Mesenchymal stem cell (in vitro differentiated cells and primary cell): ENCODE measurements at regions not wholly inside any gene's neighbourhood (a gene's known extent, or its start where the extent isn't known, plus 50 kb on each side); places are given as distances from the start of the nearest gene placed in this dataset.

Source experiments
- DNase-seq: peaks from one replicate; pipeline ENCODE4 v3.0.0-alpha.2; 2013
- H2AFZ ChIP-seq: one replicate; pipeline ENCODE4 v1.6.1; 2013; ENCODE audit warnings: low read depth, mild to moderate bottlenecking, control low read depth, inconsistent platforms, low read length, moderate library complexity
- H2AK5ac ChIP-seq: 2 replicates; pipeline ENCODE4 v1.6.1; 2013; ENCODE audit warnings: low read length, moderate library complexity, mild to moderate bottlenecking, inconsistent platforms; ENCODE audit not compliant: severe bottlenecking
- H2BK120ac ChIP-seq: one replicate; pipeline ENCODE4 v1.6.1; 2013; ENCODE audit warnings: low read depth, mild to moderate bottlenecking, inconsistent platforms, low read length, moderate library complexity
- H2BK12ac ChIP-seq, 2 experiments: one replicate each; pipeline ENCODE4 v1.6.1; 2013; ENCODE audit warnings: inconsistent platforms in 2 of 2, low read length in 2 of 2, mild to moderate bottlenecking in 2 of 2, moderate library complexity in 2 of 2, control low read depth in 1 of 2
- H2BK15ac ChIP-seq: one replicate; pipeline ENCODE4 v1.6.1; 2013; ENCODE audit warnings: mild to moderate bottlenecking, low read depth, inconsistent platforms; ENCODE audit not compliant: poor library complexity, severe bottlenecking
- H2BK5ac ChIP-seq: 2 replicates; pipeline ENCODE4 v1.6.1; 2013; ENCODE audit warnings: low read depth, mild to moderate bottlenecking, low read length, control low read depth, inconsistent platforms; ENCODE audit not compliant: poor library complexity, severe bottlenecking
- H3K14ac ChIP-seq, 2 experiments: one replicate each; pipeline ENCODE4 v1.6.1; 2013; ENCODE audit warnings: inconsistent platforms in 2 of 2, low read length in 2 of 2, control low read depth in 1 of 2, mild to moderate bottlenecking in 1 of 2, moderate library complexity in 1 of 2
- H3K18ac ChIP-seq, 2 experiments: one replicate each; pipeline ENCODE4 v1.6.1; 2013; ENCODE audit warnings: inconsistent platforms in 2 of 2, low read length in 2 of 2, control low read depth in 1 of 2, low read depth in 1 of 2, mild to moderate bottlenecking in 1 of 2
- H3K23ac ChIP-seq, 2 experiments: one replicate each; pipeline ENCODE4 v1.6.1; 2013; ENCODE audit warnings: inconsistent platforms in 2 of 2, low read length in 2 of 2, mild to moderate bottlenecking in 2 of 2, moderate library complexity in 2 of 2, control low read depth in 1 of 2
- H3K27ac ChIP-seq: 2 replicates; pipeline ENCODE4 v1.5.1; 2013; ENCODE audit warnings: mild to moderate bottlenecking, moderate library complexity, low read length, control low read depth, inconsistent platforms; ENCODE audit not compliant: poor library complexity, severe bottlenecking
- H3K27me3 ChIP-seq, 2 experiments: 2 replicates each; pipeline versions ENCODE4 v1.6.1 to v1.7.0; 2013; ENCODE audit warnings: low read length in 2 of 2, mild to moderate bottlenecking in 2 of 2, moderate library complexity in 2 of 2, control low read depth in 1 of 2, inconsistent platforms in 1 of 2; ENCODE audit not compliant: control insufficient read depth in 1 of 2, insufficient read depth in 1 of 2
- H3K36me3 ChIP-seq, 2 experiments: 2 replicates each; pipeline versions ENCODE4 v1.6.1 to v1.7.0; 2013; ENCODE audit warnings: low read length in 2 of 2, control low read depth in 1 of 2, inconsistent platforms in 1 of 2, low read depth in 1 of 2, mild to moderate bottlenecking in 1 of 2; ENCODE audit not compliant: insufficient read depth in 2 of 2, control insufficient read depth in 1 of 2
- H3K4ac ChIP-seq, 2 experiments: one replicate each; pipeline ENCODE4 v1.6.1; 2013; ENCODE audit warnings: inconsistent platforms in 2 of 2, low read length in 2 of 2, mild to moderate bottlenecking in 2 of 2, moderate library complexity in 2 of 2, control low read depth in 1 of 2, low read depth in 1 of 2
- H3K4me1 ChIP-seq: 2 replicates; pipeline ENCODE4 v1.6.1; 2013; ENCODE audit warnings: low read depth, low read length, control low read depth; ENCODE audit not compliant: control insufficient read depth, insufficient read depth
- H3K4me2 ChIP-seq: 2 replicates; pipeline ENCODE4 v1.6.1; 2013; ENCODE audit warnings: low read length, mild to moderate bottlenecking, inconsistent platforms; ENCODE audit not compliant: poor library complexity, severe bottlenecking
- H3K4me3 ChIP-seq, 2 experiments: 2 replicates each; pipeline versions ENCODE4 v1.5.1 to v1.7.0; 2013; ENCODE audit warnings: low read length in 2 of 2, mild to moderate bottlenecking in 2 of 2, control low read depth in 1 of 2, low read depth in 1 of 2; ENCODE audit not compliant: insufficient read depth in 1 of 2
- H3K79me1 ChIP-seq: replicated peaks from 2 replicates; pipeline ENCODE4 v1.6.1; 2013; ENCODE audit warnings: mild to moderate bottlenecking, control low read depth, low read length, inconsistent platforms; ENCODE audit not compliant: poor library complexity, severe bottlenecking
- H3K9ac ChIP-seq: 2 replicates; pipeline ENCODE4 v1.7.0; 2013; ENCODE audit warnings: mild to moderate bottlenecking, low read length, moderate library complexity
- H3K9me3 ChIP-seq: 2 replicates; pipeline ENCODE4 v1.7.0; 2013; ENCODE audit warnings: mild to moderate bottlenecking, low read length; ENCODE audit not compliant: control insufficient read depth
- H4K8ac ChIP-seq: one replicate; pipeline ENCODE4 v1.6.1; 2013; ENCODE audit warnings: inconsistent platforms, mild to moderate bottlenecking, low read length, moderate library complexity
- H4K91ac ChIP-seq: one replicate; pipeline ENCODE4 v1.6.1; 2013; ENCODE audit warnings: mild to moderate bottlenecking, low read length, inconsistent platforms
- WGBS: methylation state at CpG from one replicate; pipeline ENCODE4 v1.1.7; 2013; ENCODE audit warnings: mixed read lengths; 5-methylcytosine and 5-hydroxymethylcytosine counted together

- H2AK5ac ChIP-seq: no peak overlapping the region
Observed at GRCh38 chr1:185551008-185551407, 183.2 kb upstream of the HMCN1 start.

GRCh38 chr1:185549906-185550305 is 184.3 kb upstream of the HMCN1 start:
- H3K9ac ChIP-seq: no peak overlapping the region
- H3K27me3 ChIP-seq: no peaks in the 10 kb centered on the region
- no peak for DNase-seq
- no peaks in the 10 kb centered on the region for H3K79me1 ChIP-seq
- 89% methylated on average over 1 of the region's 1 CpG for WGBS
- no peak overlapping the region for H2BK120ac ChIP-seq
- H2BK5ac ChIP-seq: no peak overlapping the region
- H3K4me2 ChIP-seq: no peak overlapping the region
- H3K27ac ChIP-seq: no peak overlapping the region
- H4K8ac ChIP-seq: no peak overlapping the region
- no peak overlapping the region for H2BK12ac ChIP-seq
- no peak overlapping the region for H3K23ac ChIP-seq
- H2BK15ac ChIP-seq: no peak overlapping the region
- no peak overlapping the region for H4K91ac ChIP-seq
- H3K18ac ChIP-seq: no peak overlapping the region
- H3K4me3 ChIP-seq: no peak overlapping the region
- H3K14ac ChIP-seq: no peak overlapping the region
- peaks cover 1% of the 10 kb centered on the region for H3K4me1 ChIP-seq
- no peak overlapping the region for H2AFZ ChIP-seq
- no peak overlapping the region for H3K4ac ChIP-seq
- no peak overlapping the region for H2AK5ac ChIP-seq
- no peaks in the 10 kb centered on the region for H3K36me3 ChIP-seq
- no peaks in the 10 kb centered on the region for H3K9me3 ChIP-seq

More at GRCh38 chr1:185551008-185551407, 183.2 kb upstream of the HMCN1 start:
- no peak overlapping the region for H2BK15ac ChIP-seq
- no peak overlapping the region for H4K91ac ChIP-seq
- H3K14ac ChIP-seq: no peak overlapping the region
- no peak overlapping the region for H3K4ac ChIP-seq
- no peak overlapping the region for H3K4me2 ChIP-seq
- H2AFZ ChIP-seq: no peak overlapping the region
- no peak overlapping the region for H3K18ac ChIP-seq
- H3K4me3 ChIP-seq: no peak overlapping the region
- H3K9ac ChIP-seq: no peak overlapping the region
- DNase-seq: peak; percentile 25
- 55% methylated on average over 2 of the region's 2 CpGs for WGBS
- no peak overlapping the region for H3K27ac ChIP-seq
- peaks cover under 1% of the 10 kb centered on the region for H3K4me1 ChIP-seq
- no peak overlapping the region for H2BK120ac ChIP-seq
- no peak overlapping the region for H2BK5ac ChIP-seq
- no peak overlapping the region for H3K23ac ChIP-seq
- H3K79me1 ChIP-seq: no peaks in the 10 kb centered on the region
- no peaks in the 10 kb centered on the region for H3K36me3 ChIP-seq
- H3K27me3 ChIP-seq: no peaks in the 10 kb centered on the region
- no peak overlapping the region for H4K8ac ChIP-seq
- H3K9me3 ChIP-seq: no peaks in the 10 kb centered on the region
- H2BK12ac ChIP-seq: peak overlapping the region; percentile 18 to 73

GRCh38 chr1:185546029-185546428 is 188.2 kb upstream of the HMCN1 start:
- H2AK5ac ChIP-seq: peak overlapping the region; percentile 69
- peaks cover 3% of the 10 kb centered on the region for H3K4me1 ChIP-seq
- no peak overlapping the region for H2AFZ ChIP-seq
- H3K79me1 ChIP-seq: no peaks in the 10 kb centered on the region
- H3K9me3 ChIP-seq: no peaks in the 10 kb centered on the region
- no peak overlapping the region for H3K4me3 ChIP-seq
- peaks cover 0 to 3% of the 10 kb centered on the region in 2 experiments for H3K27me3 ChIP-seq
- H3K27ac ChIP-seq: no peak overlapping the region
- H4K91ac ChIP-seq: no peak overlapping the region
- 100% methylated on average over 3 of the region's 4 CpGs for WGBS
- H2BK12ac ChIP-seq: peak overlapping the region in 1 of 2 experiments; percentile 15
- no peak overlapping the region for H2BK5ac ChIP-seq
- H3K18ac ChIP-seq: peak overlapping the region in 1 of 2 experiments; percentile 5
- no peak overlapping the region for H3K4me2 ChIP-seq
- no peak overlapping the region for H4K8ac ChIP-seq
- peak overlapping the region in 1 of 2 experiments; percentile 83 for H3K14ac ChIP-seq
- no peaks in the 10 kb centered on the region for H3K36me3 ChIP-seq
- DNase-seq: no peak
- H2BK120ac ChIP-seq: no peak overlapping the region
- no peak overlapping the region for H2BK15ac ChIP-seq
- no peak overlapping the region for H3K23ac ChIP-seq
- H3K9ac ChIP-seq: no peak overlapping the region
- H3K4ac ChIP-seq: no peak overlapping the region

GRCh38 chr1:185541871-185542301 is 192.3 kb upstream of the HMCN1 start:
- no peak overlapping the region for H2BK5ac ChIP-seq
- no CpG with 5 or more reads among the region's 1 CpG for WGBS
- no peak overlapping the region for H3K4me3 ChIP-seq
- no peak overlapping the region for H3K4me2 ChIP-seq
- H2AFZ ChIP-seq: no peak overlapping the region
- H3K4ac ChIP-seq: no peak overlapping the region
- no peak overlapping the region for H3K23ac ChIP-seq
- H2BK120ac ChIP-seq: no peak overlapping the region
- H3K36me3 ChIP-seq: no peaks in the 10 kb centered on the region
- H3K9me3 ChIP-seq: no peaks in the 10 kb centered on the region
- no peak overlapping the region for H3K18ac ChIP-seq
- H4K91ac ChIP-seq: no peak overlapping the region
- H2BK15ac ChIP-seq: no peak overlapping the region
- no peaks in the 10 kb centered on the region for H3K79me1 ChIP-seq
- H3K4me1 ChIP-seq: peaks cover 3% of the 10 kb centered on the region
- DNase-seq: peak; percentile 71
- no peak overlapping the region for H2BK12ac ChIP-seq
- H3K27me3 ChIP-seq: peaks cover 0 to 7% of the 10 kb centered on the region in 2 experiments
- H3K9ac ChIP-seq: no peak overlapping the region
- H3K27ac ChIP-seq: peak overlapping the region; percentile 85
- no peak overlapping the region for H4K8ac ChIP-seq
- H2AK5ac ChIP-seq: no peak overlapping the region
- H3K14ac ChIP-seq: no peak overlapping the region
